SK-N-SH (cell line): ENCODE measurements at regions not wholly inside any gene's neighbourhood (a gene's known extent, or its start where the extent isn't known, plus 50 kb on each side); places are given as distances from the start of the nearest gene placed in this dataset.

ENCODE experiments used
- CTCF ChIA-PET: fragments of 300-600, 350-600 bp; formaldehyde crosslinking; extraction: SDS; loops from one replicate; lab custom pipeline; 2021; lab: Yijun Ruan, JAX
- POLR2A ChIA-PET: fragments of 350-600 bp; sonication (Branson Sonifier 250); formaldehyde crosslinking; extraction: SDS; loops from one replicate; lab custom pipeline; 2020; ENCODE audit warnings: antibody characterized with exemption, inconsistent platforms; lab: Yijun Ruan, JAX
- DNase-seq: peaks from one replicate; pipeline ENCODE4 v3.0.0; 2012
- H2AFZ ChIP-seq: fragments of 200-600 bp; sonication (generic); 2 replicates; pipeline ENCODE4 v1.8.1; 2016; ENCODE audit warnings: antibody characterized with exemption, mild to moderate bottlenecking, low read depth
- H3F3A ChIP-seq: fragments of 200-600 bp; sonication (generic); replicated peaks from 2 replicates; pipeline ENCODE3; 2016; ENCODE audit warnings: antibody characterized with exemption, mild to moderate bottlenecking; ENCODE audit not compliant: insufficient read depth
- H3K27ac ChIP-seq, 2 experiments: fragments of 200-500 bp in 1 of 2; fragments of 200-600 bp in 1 of 2; sonication (Bioruptor generic) in 1 of 2; sonication (generic), shearing (Covaris generic) in 1 of 2; 2 replicates each; pipeline versions ENCODE4 v1.5.1 to v1.6.1; 2014 to 2016; ENCODE audit warnings: low read depth in 2 of 2, inconsistent platforms in 1 of 2, low read length in 1 of 2, mild to moderate bottlenecking in 1 of 2, mixed read lengths in 1 of 2
- H3K27me3 ChIP-seq: fragments of 200-600 bp; sonication (generic), shearing (Covaris generic); 2 replicates; pipeline ENCODE4 v1.6.1; 2016; ENCODE audit warnings: mixed run types; ENCODE audit not compliant: insufficient read depth
- H3K36me3 ChIP-seq, 2 experiments: fragments of 200-500 bp in 1 of 2; fragments of 200-600 bp in 1 of 2; sonication (Bioruptor generic) in 1 of 2; sonication (generic) in 1 of 2; replicated peaks in 1 of 2; 2 replicates each; pipeline versions ENCODE3 to v1.5.1; 2014 to 2016; ENCODE audit warnings: low read length in 1 of 2, mild to moderate bottlenecking in 1 of 2; ENCODE audit not compliant: insufficient read depth in 2 of 2, control insufficient read depth in 1 of 2
- H3K4me1 ChIP-seq, 2 experiments: fragments of 200-500 bp in 1 of 2; fragments of 200-600 bp in 1 of 2; sonication (Bioruptor generic) in 1 of 2; sonication (generic), shearing (Covaris generic) in 1 of 2; 2 replicates each; pipeline versions ENCODE4 v1.5.1 to v1.6.1; 2014 to 2016; ENCODE audit warnings: low read depth in 1 of 2, low read length in 1 of 2, mixed run types in 1 of 2; ENCODE audit not compliant: insufficient read depth in 2 of 2, control insufficient read depth in 1 of 2
- H3K4me2 ChIP-seq: fragments of 200-600 bp; sonication (generic), shearing (Covaris generic); 2 replicates; pipeline ENCODE4 v1.6.1; 2017; ENCODE audit warnings: mixed run types
- H3K4me3 ChIP-seq, 2 experiments: fragments of 200-500 bp in 1 of 2; fragments of 200-600 bp in 1 of 2; sonication (Bioruptor generic) in 1 of 2; sonication (generic), shearing (Covaris generic) in 1 of 2; 2 replicates each; pipeline versions ENCODE4 v1.5.1 to v1.8.1; 2014 to 2016; ENCODE audit warnings: low read depth in 2 of 2, inconsistent platforms in 1 of 2, low read length in 1 of 2, mild to moderate bottlenecking in 1 of 2, mixed read lengths in 1 of 2, moderate library complexity in 1 of 2
- H3K79me2 ChIP-seq: fragments of 200-600 bp; sonication (generic); 2 replicates; pipeline ENCODE4 v1.8.1; 2017; ENCODE audit warnings: mild to moderate bottlenecking; ENCODE audit not compliant: insufficient read depth
- H3K9ac ChIP-seq: fragments of 200-600 bp; sonication (generic); 2 replicates; pipeline ENCODE4 v1.6.1; 2017; ENCODE audit warnings: mixed run types
- H3K9me2 ChIP-seq: fragments of 200-600 bp; sonication (generic); 2 replicates; pipeline ENCODE4 v1.6.1; 2017; ENCODE audit warnings: mixed run types
- H3K9me3 ChIP-seq: fragments of 200-600 bp; sonication (generic); 2 replicates; pipeline ENCODE4 v1.6.1; 2017; ENCODE audit warnings: mixed run types, mild to moderate bottlenecking, moderate library complexity
- H4K20me1 ChIP-seq: fragments of 200-600 bp; sonication (generic); 2 replicates; pipeline ENCODE4 v1.6.1; 2017; ENCODE audit warnings: mild to moderate bottlenecking, mixed run types; ENCODE audit not compliant: insufficient read depth
- CHD2 ChIP-seq: fragments of 150-350 bp; IDR thresholded peaks from 2 replicates; pipeline ENCODE4 v1.6.1; 2018; ENCODE audit warnings: low read length; ENCODE audit not compliant: partially characterized antibody
- ELF1 ChIP-seq: IDR thresholded peaks from 2 replicates; pipeline ENCODE4 v1.4.0; 2012
- EP300 ChIP-seq, 2 experiments: IDR thresholded peaks; 2 replicates each; pipeline versions ENCODE4 v1.4.0 to v1.6.1; 2012; ENCODE audit warnings: borderline replicate concordance in 1 of 2, low read depth in 1 of 2, low read length in 1 of 2
- EZH2phosphoT487 ChIP-seq: fragments of 200-600 bp; sonication (generic); IDR thresholded peaks from 2 replicates; pipeline ENCODE4 v1.6.1; 2017; ENCODE audit warnings: low read depth, mixed run types, mild to moderate bottlenecking, antibody characterized with exemption, moderate library complexity, borderline replicate concordance
- FOSL2 ChIP-seq: IDR thresholded peaks from 2 replicates; pipeline ENCODE4 v1.4.0; 2012; ENCODE audit warnings: low read depth, mild to moderate bottlenecking, moderate library complexity, borderline replicate concordance
- FOXJ3 ChIP-seq: sonication (generic); formaldehyde crosslinking; IDR thresholded peaks from 2 replicates; pipeline ENCODE4 v1.5.1; 2020; ENCODE audit warnings: mild to moderate bottlenecking, missing genetic modification reagents
- GABPA ChIP-seq: IDR thresholded peaks from 2 replicates; pipeline ENCODE4 v1.4.0; 2012; ENCODE audit warnings: low read depth, mild to moderate bottlenecking
- GATA2 ChIP-seq: sonication (generic); formaldehyde crosslinking; IDR thresholded peaks from 2 replicates; pipeline ENCODE4 v1.5.0; 2020; ENCODE audit warnings: mild to moderate bottlenecking, missing genetic modification reagents
- JUND ChIP-seq: IDR thresholded peaks from 2 replicates; pipeline ENCODE4 v1.4.0; 2012
- MEF2A ChIP-seq: IDR thresholded peaks from 2 replicates; pipeline ENCODE4 v1.4.0; 2012; ENCODE audit warnings: low read depth, borderline replicate concordance
- NRF1 ChIP-seq: IDR thresholded peaks from 2 replicates; pipeline ENCODE4 v1.6.1; 2012; ENCODE audit warnings: low read depth, mild to moderate bottlenecking, low read length
- RCOR1 ChIP-seq: fragments of 150-350 bp; IDR thresholded peaks from 2 replicates; pipeline ENCODE4 v1.6.1; 2017; ENCODE audit warnings: antibody characterized with exemption, low read length
- RXRA ChIP-seq: IDR thresholded peaks from 2 replicates; pipeline ENCODE4 v1.4.0; 2012; ENCODE audit warnings: low read depth, mild to moderate bottlenecking, borderline replicate concordance
- SIN3A ChIP-seq: IDR thresholded peaks from 2 replicates; pipeline ENCODE4 v1.6.1; 2012; ENCODE audit warnings: low read depth, mild to moderate bottlenecking, low read length, moderate library complexity, borderline replicate concordance
- SMC3 ChIP-seq: IDR thresholded peaks from 2 replicates; pipeline ENCODE4 v1.6.1; 2012; ENCODE audit warnings: low read depth, low read length, improper control_type of control experiment
- TAF1 ChIP-seq: IDR thresholded peaks from 2 replicates; pipeline ENCODE4 v1.6.1; 2012; ENCODE audit warnings: low read depth, mild to moderate bottlenecking, low read length, moderate library complexity, borderline replicate concordance
- TCF12 ChIP-seq: IDR thresholded peaks from 2 replicates; pipeline ENCODE4 v1.4.0; 2012
- TEAD4 ChIP-seq: IDR thresholded peaks from 2 replicates; pipeline ENCODE4 v1.4.0; 2012; ENCODE audit warnings: mild to moderate bottlenecking, borderline replicate concordance; ENCODE audit not compliant: insufficient read depth
- YY1 ChIP-seq: IDR thresholded peaks from 2 replicates; pipeline ENCODE4 v1.4.0; 2012; ENCODE audit warnings: low read depth, mild to moderate bottlenecking
- WGBS: methylation state at CpG from one replicate; pipeline ENCODE4 v1.1.6; 2017; ENCODE audit warnings: low lambda C conversion rate; 5-methylcytosine and 5-hydroxymethylcytosine counted together
- TF ChIP-seq, protein P1 (sequence below): IDR thresholded peaks from 2 replicates; pipeline ENCODE4 v1.4.0; 2012; ENCODE audit warnings: low read depth, borderline replicate concordance
- TF ChIP-seq, protein P2 (sequence below): IDR thresholded peaks from 2 replicates; pipeline ENCODE4; 2012
- TF ChIP-seq, protein P3 (sequence below): fragments of 150-350 bp; IDR thresholded peaks from 2 replicates; pipeline ENCODE4 v1.6.1; 2017; ENCODE audit warnings: antibody characterized with exemption, low read length, low read depth, borderline replicate concordance

DNA sequence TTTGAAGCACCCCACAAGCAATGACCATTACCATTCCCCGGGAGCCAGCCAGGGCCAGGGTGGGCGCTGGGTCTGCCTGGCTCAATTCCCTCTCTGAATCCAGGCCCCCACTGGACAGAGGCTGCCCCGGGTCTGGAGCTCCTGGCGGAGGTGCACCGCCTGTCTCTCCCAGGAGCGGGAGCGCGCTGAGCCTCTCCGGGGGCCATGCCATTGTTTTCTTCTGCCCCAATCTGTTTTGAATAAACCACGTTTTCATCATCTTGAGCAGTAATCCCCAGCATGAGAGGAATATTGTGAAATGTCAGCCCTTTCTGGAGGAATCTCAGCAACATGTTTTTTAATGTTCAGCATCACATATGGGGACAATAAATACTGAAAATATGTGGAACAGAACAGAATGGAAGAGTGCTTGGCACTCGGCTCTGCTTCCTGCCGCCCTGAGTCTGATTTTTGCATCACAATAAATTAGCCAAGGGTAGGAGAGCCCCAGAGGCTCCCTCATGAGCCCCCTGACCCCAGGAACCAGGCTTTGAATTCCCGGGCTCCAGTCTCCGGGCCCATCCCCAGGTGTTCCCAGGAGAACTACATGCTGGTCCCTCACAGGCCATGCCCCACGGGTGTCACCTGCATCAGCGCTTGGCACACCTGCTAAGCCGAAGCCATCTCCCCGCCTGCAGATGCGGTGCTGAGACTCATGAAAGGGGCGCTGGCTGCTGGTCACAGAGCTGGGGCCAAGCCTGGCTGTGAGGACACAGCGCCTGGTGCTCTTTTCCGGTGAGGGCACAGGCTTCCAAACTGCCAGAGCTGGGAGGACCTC is 88.8 kb downstream of the INHBB start:
- Histone ChIP-seq H3K4me3 (no peak overlapping the region), H3K27me3 (peaks cover 2% of the 10 kb centered on the region; the same call in 1 of the 2 replicates), H3K4me2 (no peak overlapping the region), H3F3A (no peaks in the 10 kb centered on the region), H4K20me1 (no peaks in the 10 kb centered on the region), H3K36me3 (no peaks in the 10 kb centered on the region), H3K9ac (no peak overlapping the region), H2AFZ (no peak overlapping the region), H3K9me3 (no peaks in the 10 kb centered on the region), H3K4me1 (no peaks in the 10 kb centered on the region; a peak in 1 of 4 replicates)
- CTCF ChIA-PET = no interaction called here
- no peak for DNase-seq
- 66% methylated on average over 10 of the region's 22 CpGs for WGBS
- no peak for TF ChIP-seq GABPA
- no peak for TF ChIP-seq TAF1
- TF ChIP-seq, protein P1, sequence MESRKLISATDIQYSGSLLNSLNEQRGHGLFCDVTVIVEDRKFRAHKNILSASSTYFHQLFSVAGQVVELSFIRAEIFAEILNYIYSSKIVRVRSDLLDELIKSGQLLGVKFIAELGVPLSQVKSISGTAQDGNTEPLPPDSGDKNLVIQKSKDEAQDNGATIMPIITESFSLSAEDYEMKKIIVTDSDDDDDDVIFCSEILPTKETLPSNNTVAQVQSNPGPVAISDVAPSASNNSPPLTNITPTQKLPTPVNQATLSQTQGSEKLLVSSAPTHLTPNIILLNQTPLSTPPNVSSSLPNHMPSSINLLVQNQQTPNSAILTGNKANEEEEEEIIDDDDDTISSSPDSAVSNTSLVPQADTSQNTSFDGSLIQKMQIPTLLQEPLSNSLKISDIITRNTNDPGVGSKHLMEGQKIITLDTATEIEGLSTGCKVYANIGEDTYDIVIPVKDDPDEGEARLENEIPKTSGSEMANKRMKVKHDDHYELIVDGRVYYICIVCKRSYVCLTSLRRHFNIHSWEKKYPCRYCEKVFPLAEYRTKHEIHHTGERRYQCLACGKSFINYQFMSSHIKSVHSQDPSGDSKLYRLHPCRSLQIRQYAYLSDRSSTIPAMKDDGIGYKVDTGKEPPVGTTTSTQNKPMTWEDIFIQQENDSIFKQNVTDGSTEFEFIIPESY = no peak
- no peak for TF ChIP-seq CHD2
- no peak for TF ChIP-seq SIN3A
- TF ChIP-seq ELF1 = no peak
- TF ChIP-seq, protein P2, sequence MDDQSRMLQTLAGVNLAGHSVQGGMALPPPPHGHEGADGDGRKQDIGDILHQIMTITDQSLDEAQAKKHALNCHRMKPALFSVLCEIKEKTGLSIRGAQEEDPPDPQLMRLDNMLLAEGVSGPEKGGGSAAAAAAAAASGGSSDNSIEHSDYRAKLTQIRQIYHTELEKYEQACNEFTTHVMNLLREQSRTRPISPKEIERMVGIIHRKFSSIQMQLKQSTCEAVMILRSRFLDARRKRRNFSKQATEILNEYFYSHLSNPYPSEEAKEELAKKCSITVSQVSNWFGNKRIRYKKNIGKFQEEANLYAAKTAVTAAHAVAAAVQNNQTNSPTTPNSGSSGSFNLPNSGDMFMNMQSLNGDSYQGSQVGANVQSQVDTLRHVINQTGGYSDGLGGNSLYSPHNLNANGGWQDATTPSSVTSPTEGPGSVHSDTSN = no peak
- TF ChIP-seq SMC3 = no peak
- no peak for TF ChIP-seq TEAD4
- TF ChIP-seq RXRA = no peak
- no peak for TF ChIP-seq YY1
- no peak for TF ChIP-seq JUND
- no peak for TF ChIP-seq MEF2A
- TF ChIP-seq, all 33 proteins: peak for 0
- Histone ChIP-seq H3K79me2 (no peaks in the 10 kb centered on the region), H3K9me2 (no peaks in the 10 kb centered on the region), H3K27ac (no peak overlapping the region)
- POLR2A ChIA-PET = no interaction called here

DNA sequence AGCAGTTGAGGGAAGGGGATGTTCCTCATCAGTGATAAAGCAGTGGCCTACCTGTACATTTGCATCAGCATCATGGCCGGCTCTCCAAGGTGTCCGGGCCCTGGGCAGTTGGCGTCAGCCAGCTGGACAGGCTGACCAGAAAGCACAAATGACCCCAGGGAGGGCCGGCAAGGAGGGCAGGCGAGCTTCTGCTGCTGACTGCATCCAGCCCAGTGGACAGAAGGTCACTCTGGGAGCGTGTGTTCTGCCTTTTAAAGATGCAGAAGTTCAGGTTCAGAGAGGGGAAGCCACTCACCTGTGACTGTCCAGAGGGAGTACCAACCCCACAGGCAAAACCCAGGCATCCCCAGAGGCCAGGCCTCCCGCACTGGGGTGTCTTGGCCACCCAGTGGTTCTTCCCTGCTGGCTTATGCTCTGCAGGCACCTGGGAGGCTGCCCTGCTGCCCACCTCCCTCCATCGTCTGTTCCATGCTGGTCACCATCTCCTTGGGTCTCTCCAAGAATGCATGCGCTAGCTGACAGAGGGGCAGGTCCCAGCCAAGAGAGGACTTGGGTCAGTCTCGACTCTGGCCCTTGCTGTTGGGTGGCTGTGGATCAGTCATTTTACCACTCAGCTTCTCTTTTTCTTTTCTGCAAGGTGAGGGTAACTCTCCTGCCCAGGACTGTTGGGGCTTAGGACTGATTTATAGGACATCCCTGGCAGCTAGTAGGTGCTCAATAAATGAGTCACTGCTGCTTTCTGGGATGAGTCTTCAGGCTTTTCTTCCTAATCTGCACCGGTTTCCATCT is 89.9 kb downstream of the INHBB start:
- H3K9ac ChIP-seq = no peak overlapping the region
- POLR2A ChIA-PET = no interaction called here
- no peak for DNase-seq
- peaks cover 5% of the 10 kb centered on the region; the same call in 1 of the 2 replicates for H3K27me3 ChIP-seq
- H3K4me2 ChIP-seq = no peak overlapping the region
- no peaks in the 10 kb centered on the region for H4K20me1 ChIP-seq
- H3K27ac ChIP-seq = no peak overlapping the region
- H3K4me3 ChIP-seq = no peak overlapping the region
- CTCF ChIA-PET = interaction anchor here (0.7 to 2.2 kb wide), 4 partner anchors 86 to 640 kb away, joined by 3 to 7 read pairs (median 3); no protein-coding TSS in a partner anchor
- WGBS = 50% methylated on average over 8 of the region's 11 CpGs
- H3K36me3 ChIP-seq = no peaks in the 10 kb centered on the region
- no peaks in the 10 kb centered on the region for H3K9me2 ChIP-seq
- H2AFZ ChIP-seq = no peak overlapping the region
- no peaks in the 10 kb centered on the region for H3K9me3 ChIP-seq
- no peaks in the 10 kb centered on the region; a peak in 1 of 4 replicates for H3K4me1 ChIP-seq
- H3F3A ChIP-seq = no peaks in the 10 kb centered on the region
- no peaks in the 10 kb centered on the region for H3K79me2 ChIP-seq
- TF ChIP-seq, protein P3, sequence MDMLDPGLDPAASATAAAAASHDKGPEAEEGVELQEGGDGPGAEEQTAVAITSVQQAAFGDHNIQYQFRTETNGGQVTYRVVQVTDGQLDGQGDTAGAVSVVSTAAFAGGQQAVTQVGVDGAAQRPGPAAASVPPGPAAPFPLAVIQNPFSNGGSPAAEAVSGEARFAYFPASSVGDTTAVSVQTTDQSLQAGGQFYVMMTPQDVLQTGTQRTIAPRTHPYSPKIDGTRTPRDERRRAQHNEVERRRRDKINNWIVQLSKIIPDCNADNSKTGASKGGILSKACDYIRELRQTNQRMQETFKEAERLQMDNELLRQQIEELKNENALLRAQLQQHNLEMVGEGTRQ = no peak
- no peak for TF ChIP-seq FOSL2
- TF ChIP-seq YY1 = no peak
- TF ChIP-seq SIN3A = no peak
- TF ChIP-seq EP300 (IDR thresholded peaks at IDR 0.05; ENCODE audit: borderline replicate concordance in 1 of 2, low read depth in 1 of 2, low read length in 1 of 2) = no peak
- no peak for TF ChIP-seq FOXJ3 (CRISPR knock-in tag)
- no peak for TF ChIP-seq ELF1
- no peak for TF ChIP-seq RXRA
- no peak for TF ChIP-seq TCF12
- no peak for TF ChIP-seq TAF1
- TF ChIP-seq TEAD4 = no peak
- no peak for TF ChIP-seq GATA2 (CRISPR knock-in tag)
- no peak for TF ChIP-seq NRF1
- TF ChIP-seq EZH2phosphoT487 = no peak
- no peak for TF ChIP-seq RCOR1
- no peak for TF ChIP-seq MEF2A
